HEK293 (cell line): ENCODE measurements at regions not wholly inside any gene's neighbourhood (a gene's known extent, or its start where the extent isn't known, plus 50 kb on each side); places are given as distances from the start of the nearest gene placed in this dataset.

Source experiments
- CTCF ChIA-PET: fragments of 350-600 bp; formaldehyde crosslinking; extraction: SDS; loops from one replicate; lab custom pipeline; 2021; ENCODE audit warnings: antibody characterized with exemption; lab: Yijun Ruan, JAX
- POLR2A ChIA-PET: fragments of 300-600 bp; formaldehyde crosslinking; extraction: SDS; loops from one replicate; lab custom pipeline; 2020; ENCODE audit warnings: antibody characterized with exemption, inconsistent platforms; lab: Yijun Ruan, JAX
- H3K27ac ChIP-seq: fragments of 200-500 bp; sonication (Bioruptor generic); 2 replicates; pipeline ENCODE4 v1.5.1; 2014; ENCODE audit warnings: low read depth, low read length, control low read depth, inconsistent platforms; ENCODE audit errors: extremely low read depth
- H3K36me3 ChIP-seq, 2 experiments: fragments of 200-500 bp in 1 of 2; sonication (Bioruptor generic) in 1 of 2; 1 replicate in 1 of 2; 2 replicates in 1 of 2; pipeline ENCODE4 v1.5.1; 2014 to 2017; ENCODE audit warnings: inconsistent platforms in 2 of 2, low read length in 2 of 2; ENCODE audit not compliant: control insufficient read depth in 2 of 2, insufficient read depth in 1 of 2
- H3K4me1 ChIP-seq: fragments of 200-500 bp; sonication (Bioruptor generic); 2 replicates; pipeline ENCODE4 v1.5.1; 2014; ENCODE audit warnings: mild to moderate bottlenecking, low read length, inconsistent platforms; ENCODE audit not compliant: control insufficient read depth, insufficient read depth
- H3K4me3 ChIP-seq: 2 replicates; pipeline ENCODE4 v1.5.1; 2011; ENCODE audit warnings: low read depth, mild to moderate bottlenecking, control low read depth, low read length, moderate library complexity
- H3K9me3 ChIP-seq: fragments of 200-500 bp; sonication (Bioruptor generic); 2 replicates; pipeline ENCODE4 v1.5.1; 2014; ENCODE audit warnings: low read depth, low read length, inconsistent platforms; ENCODE audit not compliant: control insufficient read depth, insufficient read depth
- BCL11A ChIP-seq: fragments of 450-650 bp; formaldehyde crosslinking; IDR thresholded peaks from 2 replicates; pipeline ENCODE4 v1.5.1; 2016; ENCODE audit warnings: low read depth, missing biosample characterization, missing genetic modification characterization
- HOXC10 ChIP-seq: sonication (generic); formaldehyde crosslinking; IDR thresholded peaks from 2 replicates; pipeline ENCODE4 v1.8.1; 2023; ENCODE audit warnings: mild to moderate bottlenecking, missing genetic modification reagents
- KLF1 ChIP-seq: fragments of 450-650 bp; formaldehyde crosslinking; IDR thresholded peaks from 2 replicates; pipeline ENCODE4 v1.5.1; 2016; ENCODE audit warnings: missing biosample characterization, missing genetic modification characterization
- KLF16 ChIP-seq: fragments of 450-650 bp; formaldehyde crosslinking; IDR thresholded peaks from 2 replicates; pipeline ENCODE4 v1.5.1; 2017; ENCODE audit warnings: missing biosample characterization, missing genetic modification characterization
- OSR2 ChIP-seq: fragments of 450-650 bp; formaldehyde crosslinking; IDR thresholded peaks from 2 replicates; pipeline ENCODE4 v1.5.1; 2016; ENCODE audit warnings: missing biosample characterization, missing genetic modification characterization
- REPIN1 ChIP-seq: fragments of 450-650 bp; formaldehyde crosslinking; IDR thresholded peaks from 2 replicates; pipeline ENCODE4 v1.5.1; 2017; ENCODE audit warnings: missing biosample characterization, missing genetic modification characterization, low read depth
- SETDB1 ChIP-seq: IDR thresholded peaks from one replicate; pipeline ENCODE4 v1.6.1; 2017; ENCODE audit warnings: mild to moderate bottlenecking, low read length, moderate library complexity, mixed read lengths; ENCODE audit not compliant: insufficient read length
- SP7 ChIP-seq: fragments of 450-650 bp; formaldehyde crosslinking; IDR thresholded peaks from 2 replicates; pipeline ENCODE4 v1.5.1; 2016; ENCODE audit warnings: missing biosample characterization, missing genetic modification characterization
- WT1 ChIP-seq: fragments of 450-650 bp; formaldehyde crosslinking; IDR thresholded peaks from 2 replicates; pipeline ENCODE4 v1.5.1; 2016; ENCODE audit warnings: missing biosample characterization, missing genetic modification characterization
- ZBTB20 ChIP-seq: fragments of 450-650 bp; formaldehyde crosslinking; IDR thresholded peaks from 2 replicates; pipeline ENCODE4 v1.5.1; 2016; ENCODE audit warnings: missing biosample characterization, missing genetic modification characterization
- ZBTB21 ChIP-seq: fragments of 450-650 bp; formaldehyde crosslinking; IDR thresholded peaks from 2 replicates; pipeline ENCODE4 v1.5.1; 2017; ENCODE audit warnings: missing biosample characterization, missing genetic modification characterization
- ZEB2 ChIP-seq: fragments of 450-650 bp; formaldehyde crosslinking; IDR thresholded peaks from 2 replicates; pipeline ENCODE4 v1.5.1; 2016; ENCODE audit warnings: missing biosample characterization, missing genetic modification characterization
- ZFP37 ChIP-seq: fragments of 450-650 bp; formaldehyde crosslinking; IDR thresholded peaks from 2 replicates; pipeline ENCODE4 v1.5.1; 2016; ENCODE audit warnings: missing biosample characterization, missing genetic modification characterization
- ZNF140 ChIP-seq: fragments of 450-650 bp; formaldehyde crosslinking; IDR thresholded peaks from 2 replicates; pipeline ENCODE4 v1.5.1; 2016; ENCODE audit warnings: missing biosample characterization, missing genetic modification characterization
- ZNF184 ChIP-seq: fragments of 450-650 bp; IDR thresholded peaks from 2 replicates; pipeline ENCODE4 v1.5.1; 2018; ENCODE audit warnings: missing biosample characterization, mild to moderate bottlenecking, missing genetic modification characterization
- ZNF19 ChIP-seq: fragments of 450-650 bp; formaldehyde crosslinking; IDR thresholded peaks from 2 replicates; pipeline ENCODE4; 2016; ENCODE audit warnings: missing biosample characterization, missing genetic modification characterization, low read depth
- ZNF223 ChIP-seq: fragments of 450-650 bp; formaldehyde crosslinking; IDR thresholded peaks from 2 replicates; pipeline ENCODE4 v1.5.1; 2016; ENCODE audit warnings: missing biosample characterization, missing genetic modification characterization
- ZNF239 ChIP-seq: fragments of 450-650 bp; formaldehyde crosslinking; IDR thresholded peaks from 2 replicates; pipeline ENCODE4 v1.5.1; 2016; ENCODE audit warnings: missing biosample characterization, missing genetic modification characterization
- ZNF366 ChIP-seq: fragments of 450-650 bp; formaldehyde crosslinking; conservative IDR thresholded peaks from 2 replicates; pipeline ENCODE4 v1.5.1; 2016; ENCODE audit warnings: missing biosample characterization, missing genetic modification characterization
- ZNF416 ChIP-seq: fragments of 450-650 bp; formaldehyde crosslinking; IDR thresholded peaks from 2 replicates; pipeline ENCODE4 v1.5.1; 2016; ENCODE audit warnings: missing biosample characterization, missing genetic modification characterization
- ZNF529 ChIP-seq: fragments of 450-650 bp; formaldehyde crosslinking; IDR thresholded peaks from 2 replicates; pipeline ENCODE4 v1.5.1; 2017; ENCODE audit warnings: missing genetic modification characterization, missing biosample characterization; ENCODE audit not compliant: insufficient replicate concordance
- ZNF558 ChIP-seq: fragments of 450-650 bp; formaldehyde crosslinking; IDR thresholded peaks from 2 replicates; pipeline ENCODE4 v1.5.1; 2016; ENCODE audit warnings: missing biosample characterization, missing genetic modification characterization
- ZNF571 ChIP-seq: fragments of 450-650 bp; formaldehyde crosslinking; IDR thresholded peaks from 2 replicates; pipeline ENCODE4 v1.5.0; 2017; ENCODE audit warnings: missing biosample characterization, missing genetic modification characterization
- ZNF639 ChIP-seq: fragments of 450-650 bp; formaldehyde crosslinking; IDR thresholded peaks from 2 replicates; pipeline ENCODE4 v1.5.1; 2016; ENCODE audit warnings: missing biosample characterization, missing genetic modification characterization
- ZNF658 ChIP-seq: fragments of 450-650 bp; formaldehyde crosslinking; IDR thresholded peaks from 2 replicates; pipeline ENCODE4; 2016; ENCODE audit warnings: missing biosample characterization, missing genetic modification characterization
- ZNF670 ChIP-seq: fragments of 450-650 bp; formaldehyde crosslinking; IDR thresholded peaks from 2 replicates; pipeline ENCODE4 v1.5.1; 2016; ENCODE audit warnings: missing biosample characterization, missing genetic modification characterization, low read depth
- ZNF830 ChIP-seq: fragments of 450-650 bp; IDR thresholded peaks from 2 replicates; pipeline ENCODE4 v1.5.0; 2018; ENCODE audit warnings: missing biosample characterization, missing genetic modification characterization, low read depth, mild to moderate bottlenecking, moderate library complexity
- ZNF837 ChIP-seq: fragments of 450-650 bp; formaldehyde crosslinking; IDR thresholded peaks from 2 replicates; pipeline ENCODE4 v1.5.1; 2016; ENCODE audit warnings: missing biosample characterization, missing genetic modification characterization
- TF ChIP-seq, protein P1 (sequence below): fragments of 450-650 bp; formaldehyde crosslinking; IDR thresholded peaks from 2 replicates; pipeline ENCODE4 v1.5.1; 2016; ENCODE audit warnings: missing biosample characterization, missing genetic modification characterization
- TF ChIP-seq, protein P2 (sequence below): fragments of 450-650 bp; formaldehyde crosslinking; IDR thresholded peaks from 2 replicates; pipeline ENCODE4 v1.5.1; 2016; ENCODE audit warnings: missing biosample characterization, missing genetic modification characterization, low read depth

DNA sequence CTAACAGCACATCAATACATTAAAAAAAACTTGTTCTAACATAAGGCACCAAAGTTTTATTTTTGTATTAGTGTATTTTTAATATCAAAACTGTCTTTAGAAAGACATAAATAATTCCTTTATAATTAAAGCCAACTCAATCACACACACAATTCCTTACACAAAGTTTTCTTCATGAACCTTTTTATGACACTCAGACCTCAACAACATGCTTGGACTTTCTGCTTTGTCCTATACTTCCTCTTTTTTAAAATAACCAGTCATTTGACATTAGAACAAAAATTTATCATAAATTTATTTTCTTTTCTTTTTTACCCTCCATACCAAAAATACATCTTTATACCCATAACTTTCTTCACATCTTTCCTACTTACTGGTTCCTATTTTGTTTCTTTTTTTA, 292.0 kb upstream of the ARID1B start:
- CTCF ChIA-PET: interaction anchor here (1.3 kb wide), 1 partner anchor 10 kb away, joined by 3 read pairs; no protein-coding TSS in a partner anchor

GRCh38 chr6:156474507-156475120, 302.6 kb upstream of the ARID1B start:
- no peaks in the 10 kb centered on the region for H3K4me1 ChIP-seq
- no peak for TF ChIP-seq ZFP37 (tag by site-specific recombination)
- TF ChIP-seq ZEB2 (tag by site-specific recombination): no peak
- no peak for TF ChIP-seq KLF1 (tag by site-specific recombination)
- TF ChIP-seq ZNF558 (tag by site-specific recombination): no peak
- TF ChIP-seq ZBTB21 (tag by site-specific recombination): no peak
- no peak for TF ChIP-seq REPIN1 (tag by site-specific recombination)
- no peak for TF ChIP-seq ZNF19 (tag by site-specific recombination)
- TF ChIP-seq, protein P1, sequence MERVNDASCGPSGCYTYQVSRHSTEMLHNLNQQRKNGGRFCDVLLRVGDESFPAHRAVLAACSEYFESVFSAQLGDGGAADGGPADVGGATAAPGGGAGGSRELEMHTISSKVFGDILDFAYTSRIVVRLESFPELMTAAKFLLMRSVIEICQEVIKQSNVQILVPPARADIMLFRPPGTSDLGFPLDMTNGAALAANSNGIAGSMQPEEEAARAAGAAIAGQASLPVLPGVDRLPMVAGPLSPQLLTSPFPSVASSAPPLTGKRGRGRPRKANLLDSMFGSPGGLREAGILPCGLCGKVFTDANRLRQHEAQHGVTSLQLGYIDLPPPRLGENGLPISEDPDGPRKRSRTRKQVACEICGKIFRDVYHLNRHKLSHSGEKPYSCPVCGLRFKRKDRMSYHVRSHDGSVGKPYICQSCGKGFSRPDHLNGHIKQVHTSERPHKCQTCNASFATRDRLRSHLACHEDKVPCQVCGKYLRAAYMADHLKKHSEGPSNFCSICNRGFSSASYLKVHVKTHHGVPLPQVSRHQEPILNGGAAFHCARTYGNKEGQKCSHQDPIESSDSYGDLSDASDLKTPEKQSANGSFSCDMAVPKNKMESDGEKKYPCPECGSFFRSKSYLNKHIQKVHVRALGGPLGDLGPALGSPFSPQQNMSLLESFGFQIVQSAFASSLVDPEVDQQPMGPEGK (tag by site-specific recombination): no peak
- TF ChIP-seq ZNF639 (tag by site-specific recombination): no peak
- TF ChIP-seq ZNF140 (tag by site-specific recombination): no peak
- TF ChIP-seq ZNF837: no peak
- no peak for TF ChIP-seq ZNF184 (tag by site-specific recombination)
- TF ChIP-seq ZNF670 (tag by site-specific recombination): no peak
- TF ChIP-seq ZNF223 (tag by site-specific recombination): no peak
- no peak for TF ChIP-seq ZNF571 (tag by site-specific recombination)
- no peak for TF ChIP-seq SP7 (tag by site-specific recombination)
- TF ChIP-seq ZNF239 (tag by site-specific recombination): no peak
- no peak for TF ChIP-seq BCL11A (tag by site-specific recombination)
- TF ChIP-seq, all 188 proteins: peak for 0
- Histone ChIP-seq H3K9me3 (no peaks in the 10 kb centered on the region), H3K36me3 (no peaks in the 10 kb centered on the region), H3K4me3 (no peak overlapping the region), H3K27ac (no peak overlapping the region)
- POLR2A ChIA-PET: no interaction called here
- CTCF ChIA-PET: interaction anchor here (1.0 kb wide), 1 partner anchor 11 kb away, joined by 3 read pairs; no protein-coding TSS in a partner anchor

More for the DNA sequence above, 292.0 kb upstream of the ARID1B start:
- POLR2A ChIA-PET: no interaction called here
- H3K9me3 ChIP-seq: no peaks in the 10 kb centered on the region; the same call in 1 of the 2 replicates
- no peaks in the 10 kb centered on the region for H3K4me1 ChIP-seq
- H3K4me3 ChIP-seq: no peak overlapping the region
- H3K27ac ChIP-seq: no peak overlapping the region
- TF ChIP-seq KLF16 (tag by site-specific recombination) (no peak), SETDB1 (peak; percentile 90)
- no peaks in the 10 kb centered on the region for H3K36me3 ChIP-seq

DNA sequence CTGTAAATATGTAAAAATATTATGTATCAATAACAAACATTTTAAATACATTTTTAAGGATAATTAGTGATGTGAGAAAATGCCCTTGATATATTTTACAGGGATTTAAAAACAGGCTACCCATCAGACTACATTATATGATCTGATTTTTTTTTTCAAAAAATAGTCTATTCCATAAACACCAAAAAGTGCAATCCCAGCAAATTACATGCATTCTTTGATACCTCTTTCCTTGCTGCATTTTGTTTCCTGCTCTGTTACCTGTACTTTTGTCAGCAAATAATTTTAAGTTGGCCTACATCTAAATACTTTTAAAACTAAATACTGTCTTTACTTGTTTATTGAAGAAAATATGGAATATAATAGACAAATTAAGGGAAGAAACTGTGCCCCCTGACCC, 306.2 kb upstream of the ARID1B start:
- Histone ChIP-seq H3K36me3 (no peaks in the 10 kb centered on the region), H3K27ac (no peak overlapping the region), H3K9me3 (no peaks in the 10 kb centered on the region), H3K4me3 (no peak overlapping the region), H3K4me1 (no peaks in the 10 kb centered on the region)
- POLR2A ChIA-PET: no interaction called here
- CTCF ChIA-PET: interaction anchor here (0.6 kb wide), 1 partner anchor 1061 kb away, joined by 4 read pairs; no protein-coding TSS in a partner anchor
- TF ChIP-seq ZNF529 (no peak), ZNF416 (no peak), ZBTB20 (tag by site-specific recombination) (no peak), ZNF366 (no peak), HOXC10 (CRISPR knock-in tag) (no peak), ZNF658 (tag by site-specific recombination) (no peak), OSR2 (tag by site-specific recombination) (no peak), WT1 (tag by site-specific recombination) (no peak), SETDB1 (no peak), ZNF830 (tag by site-specific recombination) (no peak)
- TF ChIP-seq, protein P2, sequence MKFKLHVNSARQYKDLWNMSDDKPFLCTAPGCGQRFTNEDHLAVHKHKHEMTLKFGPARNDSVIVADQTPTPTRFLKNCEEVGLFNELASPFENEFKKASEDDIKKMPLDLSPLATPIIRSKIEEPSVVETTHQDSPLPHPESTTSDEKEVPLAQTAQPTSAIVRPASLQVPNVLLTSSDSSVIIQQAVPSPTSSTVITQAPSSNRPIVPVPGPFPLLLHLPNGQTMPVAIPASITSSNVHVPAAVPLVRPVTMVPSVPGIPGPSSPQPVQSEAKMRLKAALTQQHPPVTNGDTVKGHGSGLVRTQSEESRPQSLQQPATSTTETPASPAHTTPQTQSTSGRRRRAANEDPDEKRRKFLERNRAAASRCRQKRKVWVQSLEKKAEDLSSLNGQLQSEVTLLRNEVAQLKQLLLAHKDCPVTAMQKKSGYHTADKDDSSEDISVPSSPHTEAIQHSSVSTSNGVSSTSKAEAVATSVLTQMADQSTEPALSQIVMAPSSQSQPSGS: no peak
